GM19463 (cell line): ENCODE measurements at regions not wholly inside any gene's neighbourhood (a gene's known extent, or its start where the extent isn't known, plus 50 kb on each side); places are given as distances from the start of the nearest gene placed in this dataset.

Experiments used
- ATAC-seq: cut with Tn5 transposase; IDR thresholded peaks from one replicate; pipeline ENCODE4 v1.9.1; 2021; ENCODE audit warnings: mild to moderate bottlenecking, moderate library complexity; ENCODE audit not compliant: unreplicated experiment

GRCh38 chr4:35565640-35566039 is 678.7 kb downstream of the ARAP2 start:
- ATAC-seq, result no peak

GRCh38 chr4:35591035-35591434 is 653.3 kb downstream of the ARAP2 start:
- ATAC-seq, result no peak

GRCh38 chr4:35604252-35604651 is 640.1 kb downstream of the ARAP2 start:
- no peak for ATAC-seq

GRCh38 chr4:35604724-35605123 is 639.6 kb downstream of the ARAP2 start:
- ATAC-seq, result no peak

- no peak for ATAC-seq
Measured at GRCh38 chr4:35608205-35608604, 636.1 kb downstream of the ARAP2 start.

DNA sequence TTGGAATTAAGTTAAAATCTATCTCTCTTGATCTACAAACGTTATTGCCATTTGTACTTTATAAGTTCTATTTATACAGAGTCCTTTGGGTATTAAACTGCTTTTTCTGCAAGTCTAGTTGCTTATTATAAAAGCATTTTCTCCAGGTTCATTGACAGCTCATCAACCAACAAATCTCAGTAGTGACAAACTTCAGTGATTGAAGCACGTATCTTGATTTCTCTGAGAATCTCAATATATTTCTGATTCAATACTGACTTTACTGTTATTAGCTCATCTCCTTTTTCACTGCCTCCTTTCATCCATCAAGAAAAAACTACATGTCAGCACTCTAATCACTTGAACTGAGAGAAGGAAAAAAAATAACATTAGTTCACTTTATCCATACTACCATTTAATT is 630.2 kb downstream of the ARAP2 start:
- ATAC-seq, result no peak

- no peak for ATAC-seq
Measured at GRCh38 chr4:35639929-35640328, 604.4 kb downstream of the ARAP2 start.

GRCh38 chr4:35643661-35644060 is 600.7 kb downstream of the ARAP2 start:
- ATAC-seq, result no peak

DNA sequence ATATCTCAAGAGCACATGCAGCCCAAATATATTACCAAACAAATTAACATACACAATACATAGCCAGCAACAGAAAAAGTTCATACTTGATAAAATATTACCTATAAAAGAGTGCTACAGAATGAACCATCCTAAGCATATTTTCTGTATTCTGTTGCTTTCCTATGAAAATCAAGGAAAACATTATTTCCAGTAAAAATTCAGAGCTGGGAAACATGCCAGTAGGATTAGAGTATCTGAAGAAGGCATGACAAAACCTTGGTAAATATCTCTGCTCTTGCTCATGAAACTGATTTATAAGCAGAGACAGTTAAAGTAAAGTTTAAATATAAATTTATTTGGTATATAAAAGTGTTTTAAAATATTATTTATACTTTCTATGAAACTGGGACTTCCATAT is 599.7 kb downstream of the ARAP2 start:
- no peak for ATAC-seq

GRCh38 chr4:35649011-35649410 is 595.3 kb downstream of the ARAP2 start:
- no peak for ATAC-seq

DNA sequence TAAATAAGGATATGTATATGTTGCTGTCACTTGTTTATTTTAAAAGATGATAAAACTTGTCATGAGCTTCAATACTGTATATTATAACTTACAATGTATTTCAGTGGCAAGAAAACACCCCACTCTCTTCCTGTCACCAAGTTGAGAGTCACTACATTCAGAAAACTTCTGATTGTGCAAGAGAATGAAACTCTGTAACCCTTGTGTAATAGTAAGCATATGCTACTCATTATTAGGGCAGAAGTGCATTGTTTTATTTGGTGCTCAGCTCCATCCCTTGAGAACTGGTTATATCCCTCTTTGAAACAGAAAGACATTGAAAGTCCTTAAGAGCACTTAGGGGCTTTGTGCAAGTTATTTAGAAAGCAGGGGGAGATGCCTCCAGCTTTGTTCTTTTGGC is 594.5 kb downstream of the ARAP2 start:
- ATAC-seq, result no peak

DNA sequence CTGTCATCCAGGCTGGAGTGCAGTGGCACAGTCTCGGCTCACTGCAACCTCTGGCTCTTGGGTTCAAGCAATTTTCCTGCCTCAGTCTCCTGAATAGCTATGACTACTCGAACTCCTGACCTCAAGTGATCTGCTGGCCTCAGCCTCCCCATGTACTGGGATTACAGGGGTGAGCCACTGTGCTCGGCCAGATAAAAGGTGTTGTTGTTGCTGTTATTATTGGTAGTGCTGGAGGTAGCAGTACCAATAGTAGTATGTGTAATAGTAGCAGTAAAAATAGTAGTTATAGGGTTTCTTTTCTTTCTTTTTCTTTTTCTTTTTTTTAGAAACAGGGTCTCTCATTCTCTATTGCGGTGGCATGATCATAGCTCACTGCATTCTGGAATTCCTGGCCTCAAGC is 592.1 kb downstream of the ARAP2 start:
- ATAC-seq, result no peak

GRCh38 chr4:35653451-35653850 is 590.9 kb downstream of the ARAP2 start:
- no peak for ATAC-seq

DNA sequence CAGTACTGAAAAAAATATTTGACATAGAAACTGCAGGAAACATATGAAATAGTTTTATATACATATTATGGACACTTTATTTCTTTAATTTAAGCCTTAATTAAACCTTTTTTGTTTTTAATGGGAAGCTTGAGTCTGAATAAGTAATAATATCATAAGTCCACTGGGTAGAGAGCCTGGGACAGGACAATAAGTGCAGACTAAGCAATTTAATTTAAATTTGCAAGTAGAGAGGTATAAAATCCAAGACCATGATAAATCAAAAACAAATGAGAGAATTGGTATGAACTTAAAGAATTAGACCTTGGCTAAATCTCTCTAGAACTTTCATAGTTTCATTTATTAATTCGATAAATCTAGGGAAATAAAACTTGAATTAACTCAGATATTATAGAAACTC is 571.2 kb downstream of the ARAP2 start:
- ATAC-seq, result no peak

- no peak for ATAC-seq
Measured at GRCh38 chr4:35684755-35685154, 559.6 kb downstream of the ARAP2 start.

DNA sequence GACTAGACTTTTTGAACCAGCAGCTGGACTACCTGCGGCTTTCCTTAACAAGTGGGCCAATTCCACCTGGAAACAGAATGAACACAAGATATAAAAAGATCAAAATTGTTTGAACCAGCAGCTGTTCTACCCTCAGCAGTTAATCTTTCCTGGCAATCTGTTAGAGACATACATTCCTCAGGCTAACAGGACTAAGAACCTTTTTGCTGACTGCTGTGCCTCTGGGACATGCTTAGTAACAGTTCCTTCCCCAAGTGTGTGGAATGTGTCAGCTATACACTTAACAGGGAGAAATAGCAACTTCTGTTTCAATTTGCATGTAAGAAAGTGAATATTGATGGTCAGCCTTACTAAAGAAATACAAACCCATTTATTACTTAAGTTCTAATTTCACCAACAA is 554.4 kb downstream of the ARAP2 start:
- no peak for ATAC-seq

- no peak for ATAC-seq
Measured at GRCh38 chr4:35690271-35690670, 554.0 kb downstream of the ARAP2 start.

- ATAC-seq, result no peak
Measured at GRCh38 chr4:35695003-35695402, 549.3 kb downstream of the ARAP2 start.

DNA sequence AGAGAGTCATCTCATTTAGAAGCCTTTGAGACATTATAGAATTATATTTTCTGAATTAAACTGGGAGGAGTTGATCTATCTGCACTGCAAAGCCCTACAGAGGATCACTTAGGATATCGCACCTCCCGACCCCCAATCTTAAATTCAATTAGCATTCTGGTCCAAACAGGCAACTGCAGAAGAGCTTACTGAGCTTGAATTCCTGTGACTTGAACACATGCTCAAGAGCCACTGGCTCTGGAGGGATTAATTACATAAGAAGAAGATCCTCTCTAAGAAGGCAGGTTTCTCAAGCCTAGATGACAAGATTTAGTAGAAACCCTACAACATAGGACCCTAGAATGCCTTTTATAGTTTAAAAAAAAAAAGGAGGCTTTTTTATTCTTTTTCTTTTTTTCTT is 548.9 kb downstream of the ARAP2 start:
- ATAC-seq, result no peak

- ATAC-seq, result peak; percentile 92
Measured at GRCh38 chr4:35697210-35697736, 547.0 kb downstream of the ARAP2 start.

DNA sequence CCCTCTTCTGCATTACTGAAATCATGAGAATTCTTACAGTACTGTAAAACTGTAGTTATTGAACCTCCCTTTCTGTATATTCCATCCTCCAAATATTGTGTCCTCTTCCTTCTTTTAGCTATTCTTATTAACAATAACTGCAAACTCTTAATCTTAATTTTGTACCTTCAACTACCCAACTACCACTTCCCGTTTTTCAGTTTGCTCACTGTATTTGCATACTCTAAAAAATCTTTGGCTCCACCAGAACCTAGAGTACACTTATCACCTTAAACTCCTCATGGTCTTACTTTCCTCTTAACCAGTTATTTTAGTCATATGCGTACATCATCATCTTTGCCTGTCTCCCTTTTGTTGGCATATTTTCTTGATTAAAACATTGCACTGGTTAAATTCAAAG is 543.7 kb downstream of the ARAP2 start:
- ATAC-seq, result no peak

DNA sequence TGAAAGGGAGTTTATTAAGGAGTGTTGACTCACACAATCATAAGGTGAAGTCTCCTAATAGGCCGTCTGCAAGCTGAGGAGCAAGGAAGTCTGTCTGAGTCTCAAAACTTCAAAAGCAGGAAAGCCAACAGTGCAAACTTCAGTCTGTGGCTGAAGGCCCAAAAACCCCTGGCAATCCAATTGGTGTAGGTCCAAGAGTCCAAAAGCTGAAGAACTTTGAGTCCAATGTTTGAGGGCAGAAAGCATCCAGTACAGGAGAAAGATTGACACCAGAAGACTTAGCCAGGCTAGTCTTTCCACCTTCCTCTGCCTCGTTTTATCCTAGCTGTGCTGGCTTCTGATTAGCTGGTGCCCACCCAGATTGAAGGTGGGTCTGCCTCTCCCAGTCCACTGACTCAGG is 535.2 kb downstream of the ARAP2 start:
- ATAC-seq, result no peak

DNA sequence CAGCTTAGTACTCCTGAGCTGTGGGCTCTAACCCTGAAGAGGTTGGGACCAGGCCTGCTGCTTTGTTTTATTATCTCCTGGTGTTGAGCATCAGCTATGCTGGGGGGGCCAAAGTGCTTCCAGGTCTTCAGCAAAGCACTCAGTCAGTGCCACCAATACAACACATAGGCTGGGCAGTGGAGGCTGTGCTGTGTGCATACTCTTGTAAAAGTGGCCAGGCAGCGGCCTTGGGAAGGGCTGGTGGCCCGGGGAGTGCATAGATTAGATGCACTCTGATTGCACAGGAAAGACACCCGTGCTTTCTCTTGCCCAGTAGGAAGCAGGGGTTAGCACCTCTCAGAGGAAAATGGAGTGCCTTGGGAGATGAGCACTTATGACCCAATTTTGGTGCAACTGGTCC is 534.0 kb downstream of the ARAP2 start:
- no peak for ATAC-seq

DNA sequence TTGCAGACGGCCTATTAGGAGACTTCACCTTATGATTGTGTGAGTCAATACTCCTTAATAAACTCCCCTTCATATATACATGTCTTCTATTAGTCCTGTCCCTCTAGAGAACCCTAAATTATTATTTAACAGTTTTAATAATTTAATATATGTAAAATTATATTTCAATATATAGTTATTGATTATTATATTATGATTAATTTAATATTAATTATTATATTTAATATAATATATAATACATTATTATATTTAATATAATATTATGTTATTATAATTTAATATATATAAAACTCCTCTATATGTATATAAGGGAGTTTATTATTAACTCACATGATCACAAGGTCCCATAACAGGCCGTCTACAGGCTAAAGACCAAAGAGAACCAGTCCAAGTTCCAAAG is 533.2 kb downstream of the ARAP2 start:
- ATAC-seq, result no peak
